Left lung (tissue), 4 donors: ENCODE measurements at regions not wholly inside any gene's neighbourhood (a gene's known extent, or its start where the extent isn't known, plus 50 kb on each side); places are given as distances from the start of the nearest gene placed in this dataset.
"Not testable (repeated sequence)": the region's sequence is repeated elsewhere in the genome, so short reads cannot be mapped to it uniquely, and the experiment has no call there.

Experiments
- ATAC-seq: fragments of 200-7000 bp; cut with Tn5 transposase; one replicate; pipeline ENCODE4 v1.9.1; 2020; ENCODE audit warnings: moderate library complexity
- DNase-seq, 4 donors: peaks; one replicate each; pipeline ENCODE4 v3.0.0-alpha.2; 2013 to 2020
- H3K27ac ChIP-seq, 2 donors: fragments of 200-600 bp; sonication (generic) in 1 of 2; one replicate each; pipeline versions ENCODE4 v1.5.0 to v1.8.0; 2020 to 2021
- H3K27me3 ChIP-seq, 2 donors: fragments of 200-600 bp; sonication (generic) in 1 of 2; one replicate each; pipeline versions ENCODE4 v1.5.0 to v1.8.0; 2020 to 2021
- H3K36me3 ChIP-seq, 2 donors: fragments of 200-600 bp; sonication (generic) in 1 of 2; one replicate each; pipeline versions ENCODE4 v1.5.0 to v1.8.0; 2020 to 2021
- H3K4me1 ChIP-seq, 2 donors: fragments of 200-600 bp; one replicate each; pipeline ENCODE4 v1.8.0; 2021
- H3K4me3 ChIP-seq, 2 donors: fragments of 200-600 bp; sonication (generic) in 1 of 2; one replicate each; pipeline versions ENCODE4 v1.5.0 to v1.8.0; 2020 to 2021; ENCODE audit warnings: mild to moderate bottlenecking in 1 of 2
- H3K9me3 ChIP-seq, 2 donors: fragments of 200-600 bp; sonication (generic) in 1 of 2; one replicate each; pipeline versions ENCODE4 v1.5.0 to v1.8.0; 2020 to 2021
- intact Hi-C, 2 donors: fragments of 100-400 bp; cut with DNase I; formaldehyde crosslinking; loops; one replicate each; pipeline versions ENCODE4 v1.11.2 to v1.14.2; 2022
- TF ChIP-seq, protein P1 (sequence below), 2 donors: fragments of 200-600 bp; sonication (generic) in 1 of 2; IDR thresholded peaks; one replicate each; pipeline versions ENCODE4 v1.5.0 to v1.8.0; 2021; ENCODE audit warnings: antibody characterized with exemption in 2 of 2
- donor health status: DM: no; HTN: yes; CAD: no.
- donor health status: DM: no; HTN: no; CAD: no.

- no peak overlapping the region for H3K4me3 ChIP-seq
- H3K27me3 ChIP-seq, result no peaks in the 10 kb centered on the region
- H3K4me1 ChIP-seq, result no peaks in the 10 kb centered on the region
- TF ChIP-seq, protein P1, sequence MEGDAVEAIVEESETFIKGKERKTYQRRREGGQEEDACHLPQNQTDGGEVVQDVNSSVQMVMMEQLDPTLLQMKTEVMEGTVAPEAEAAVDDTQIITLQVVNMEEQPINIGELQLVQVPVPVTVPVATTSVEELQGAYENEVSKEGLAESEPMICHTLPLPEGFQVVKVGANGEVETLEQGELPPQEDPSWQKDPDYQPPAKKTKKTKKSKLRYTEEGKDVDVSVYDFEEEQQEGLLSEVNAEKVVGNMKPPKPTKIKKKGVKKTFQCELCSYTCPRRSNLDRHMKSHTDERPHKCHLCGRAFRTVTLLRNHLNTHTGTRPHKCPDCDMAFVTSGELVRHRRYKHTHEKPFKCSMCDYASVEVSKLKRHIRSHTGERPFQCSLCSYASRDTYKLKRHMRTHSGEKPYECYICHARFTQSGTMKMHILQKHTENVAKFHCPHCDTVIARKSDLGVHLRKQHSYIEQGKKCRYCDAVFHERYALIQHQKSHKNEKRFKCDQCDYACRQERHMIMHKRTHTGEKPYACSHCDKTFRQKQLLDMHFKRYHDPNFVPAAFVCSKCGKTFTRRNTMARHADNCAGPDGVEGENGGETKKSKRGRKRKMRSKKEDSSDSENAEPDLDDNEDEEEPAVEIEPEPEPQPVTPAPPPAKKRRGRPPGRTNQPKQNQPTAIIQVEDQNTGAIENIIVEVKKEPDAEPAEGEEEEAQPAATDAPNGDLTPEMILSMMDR (IDR thresholded peaks at IDR 0.05), result no peak
- intact Hi-C loops, result no loop called here
- no peaks in the 10 kb centered on the region for H3K36me3 ChIP-seq
- no peak for DNase-seq
- H3K9me3 ChIP-seq, result no peaks in the 10 kb centered on the region
- no peak for ATAC-seq
- no peak overlapping the region for H3K27ac ChIP-seq
Observed at GRCh38 chr7:97298561-97298960, 181.1 kb downstream of the SDHAF3 start.

- TF ChIP-seq, protein P1 (IDR thresholded peaks at IDR 0.05), result no peak
- H3K36me3 ChIP-seq, result no peaks in the 10 kb centered on the region
- ATAC-seq, result no peak
Observed at GRCh38 chr7:97305589-97305988, 188.1 kb downstream of the SDHAF3 start.

GRCh38 chr7:97307521-97308108 lies 190.1 kb downstream of the SDHAF3 start:
- Histone ChIP-seq H3K4me1 (no peaks in the 10 kb centered on the region), H3K27ac (no peak overlapping the region), H3K4me3 (no peak overlapping the region), H3K9me3 (peaks cover 0 to 14% of the 10 kb centered on the region in 2 donors), H3K36me3 (no peaks in the 10 kb centered on the region), H3K27me3 (no peaks in the 10 kb centered on the region)
- intact Hi-C loops, result no loop called here
- no peak for DNase-seq
- ATAC-seq, result no peak
- TF ChIP-seq, protein P1 (IDR thresholded peaks at IDR 0.05), result no peak

More at GRCh38 chr7:97305589-97305988, 188.1 kb downstream of the SDHAF3 start:
- no peaks in the 10 kb centered on the region for H3K4me1 ChIP-seq
- H3K27ac ChIP-seq, result no peak overlapping the region
- no peaks in the 10 kb centered on the region for H3K27me3 ChIP-seq
- no peak for DNase-seq
- H3K4me3 ChIP-seq, result no peak overlapping the region
- H3K9me3 ChIP-seq, result peaks cover 0 to 12% of the 10 kb centered on the region in 2 donors
- intact Hi-C loops, result no loop called here

- Histone ChIP-seq H3K27me3 (no peaks in the 10 kb centered on the region), H3K27ac (no peak overlapping the region), H3K4me3 (no peak overlapping the region), H3K4me1 (no peaks in the 10 kb centered on the region), H3K9me3 (peaks cover 0 to 14% of the 10 kb centered on the region in 2 donors), H3K36me3 (no peaks in the 10 kb centered on the region)
- TF ChIP-seq, protein P1 (IDR thresholded peaks at IDR 0.05), result no peak
- DNase-seq (no peak), ATAC-seq (no peak)
- intact Hi-C loops, result no loop called here
Observed at GRCh38 chr7:97313900-97314299, 196.4 kb downstream of the SDHAF3 start.

GRCh38 chr7:97317575-97317974 lies 200.1 kb downstream of the SDHAF3 start:
- intact Hi-C loops, result no loop called here
- Histone ChIP-seq H3K27ac (no peak overlapping the region), H3K36me3 (no peaks in the 10 kb centered on the region), H3K4me3 (no peak overlapping the region), H3K27me3 (no peaks in the 10 kb centered on the region), H3K9me3 (peaks cover 0 to 7% of the 10 kb centered on the region in 2 donors), H3K4me1 (no peaks in the 10 kb centered on the region)
- TF ChIP-seq, protein P1 (IDR thresholded peaks at IDR 0.05), result no peak
- DNase-seq (no peak), ATAC-seq (no peak)

GRCh38 chr7:97329871-97330270 lies 212.4 kb downstream of the SDHAF3 start:
- peaks cover 0 to 24% of the 10 kb centered on the region in 2 donors for H3K9me3 ChIP-seq
- DNase-seq, H3K27me3 ChIP-seq, H3K36me3 ChIP-seq, H3K4me3 ChIP-seq, H3K27ac ChIP-seq, ATAC-seq, intact Hi-C loops, H3K4me1 ChIP-seq: not testable (repeated sequence)
